H9 (cell line): ENCODE measurements at regions not wholly inside any gene's neighbourhood (a gene's known extent, or its start where the extent isn't known, plus 50 kb on each side); places are given as distances from the start of the nearest gene placed in this dataset.

Experiments used
- DNase-seq: peaks from one replicate; pipeline ENCODE4 v3.0.0-alpha.2; 2017
- H2AFZ ChIP-seq: one replicate; pipeline ENCODE4 v1.6.1; 2013; ENCODE audit warnings: mild to moderate bottlenecking, low read length, control low read depth, moderate library complexity
- H2AK5ac ChIP-seq: 2 replicates; pipeline ENCODE4 v1.6.1; 2013; ENCODE audit warnings: low read length, control low read depth, mixed read lengths; ENCODE audit not compliant: insufficient read length
- H2BK120ac ChIP-seq: one replicate; pipeline ENCODE4 v1.6.1; 2013; ENCODE audit warnings: low read depth, mild to moderate bottlenecking, low read length, control low read depth, inconsistent platforms; ENCODE audit not compliant: poor library complexity, severe bottlenecking
- H2BK12ac ChIP-seq: 2 replicates; pipeline ENCODE4 v1.6.1; 2013; ENCODE audit warnings: low read length, control low read depth, mixed read lengths, low read depth; ENCODE audit not compliant: insufficient read length
- H2BK15ac ChIP-seq: 2 replicates; pipeline ENCODE4 v1.6.1; 2013; ENCODE audit warnings: low read depth, low read length, control low read depth
- H2BK20ac ChIP-seq: one replicate; pipeline ENCODE4 v1.6.1; 2013; ENCODE audit warnings: low read depth, mild to moderate bottlenecking, low read length, control low read depth, inconsistent platforms; ENCODE audit not compliant: poor library complexity, severe bottlenecking
- H2BK5ac ChIP-seq: 2 replicates; pipeline ENCODE4 v1.6.1; 2013; ENCODE audit warnings: low read length, control low read depth, mixed read lengths; ENCODE audit not compliant: insufficient read length
- H3K14ac ChIP-seq: 2 replicates; pipeline ENCODE4 v1.6.1; 2013; ENCODE audit warnings: low read length, control low read depth; ENCODE audit not compliant: insufficient read depth
- H3K18ac ChIP-seq: 2 replicates; pipeline ENCODE4 v1.6.1; 2013; ENCODE audit warnings: low read depth, mild to moderate bottlenecking, mixed read lengths, low read length, control low read depth; ENCODE audit not compliant: insufficient read length
- H3K23ac ChIP-seq: 2 replicates; pipeline ENCODE4 v1.6.1; 2013; ENCODE audit warnings: low read length, control low read depth, mixed read lengths, low read depth; ENCODE audit not compliant: insufficient read length
- H3K23me2 ChIP-seq: 2 replicates; pipeline ENCODE4 v1.6.1; 2013; ENCODE audit warnings: low read depth, mild to moderate bottlenecking, mixed read lengths, low read length, control low read depth; ENCODE audit not compliant: insufficient read length, poor library complexity, severe bottlenecking
- H3K27ac ChIP-seq: 2 replicates; pipeline ENCODE4 v1.5.1; 2013; ENCODE audit warnings: low read length, control low read depth, mixed read lengths, low read depth; ENCODE audit not compliant: insufficient read length
- H3K27me3 ChIP-seq: 2 replicates; pipeline ENCODE4 v1.6.1; 2013; ENCODE audit warnings: low read length, control low read depth, inconsistent platforms; ENCODE audit not compliant: insufficient read depth
- H3K4ac ChIP-seq: 2 replicates; pipeline ENCODE4 v1.6.1; 2013; ENCODE audit warnings: low read depth, mild to moderate bottlenecking, control low read depth, inconsistent platforms, low read length, moderate library complexity
- H3K4me1 ChIP-seq: 2 replicates; pipeline ENCODE4 v1.6.1; 2013; ENCODE audit warnings: low read length, control low read depth, inconsistent platforms; ENCODE audit not compliant: insufficient read depth
- H3K4me2 ChIP-seq: 2 replicates; pipeline ENCODE4 v1.6.1; 2013; ENCODE audit warnings: low read length, control low read depth, mixed read lengths; ENCODE audit not compliant: insufficient read length, insufficient read depth
- H3K56ac ChIP-seq: 2 replicates; pipeline ENCODE4 v1.6.1; 2013; ENCODE audit warnings: low read depth, mild to moderate bottlenecking, mixed read lengths, low read length, control low read depth; ENCODE audit not compliant: insufficient read length
- H3K79me1 ChIP-seq: 2 replicates; pipeline ENCODE4 v1.6.1; 2013; ENCODE audit warnings: low read depth, mild to moderate bottlenecking, moderate library complexity, low read length, control low read depth, inconsistent platforms; ENCODE audit not compliant: insufficient read depth, poor library complexity, severe bottlenecking
- H3K79me2 ChIP-seq: 2 replicates; pipeline ENCODE4 v1.6.1; 2013; ENCODE audit warnings: low read length, control low read depth, inconsistent platforms; ENCODE audit not compliant: insufficient read depth
- H3K9ac ChIP-seq: 2 replicates; pipeline ENCODE4 v1.6.1; 2013; ENCODE audit warnings: low read length, control low read depth, mixed read lengths; ENCODE audit not compliant: insufficient read length; ENCODE audit errors: extremely low read depth
- H3K9me3 ChIP-seq: one replicate; pipeline ENCODE4 v1.6.1; 2013; ENCODE audit warnings: low read depth, low read length, inconsistent platforms; ENCODE audit not compliant: control insufficient read depth
- H3T11ph ChIP-seq: one replicate; pipeline ENCODE4 v1.6.1; 2013; ENCODE audit warnings: mild to moderate bottlenecking, low read length, control low read depth, inconsistent platforms
- H4K20me1 ChIP-seq: one replicate; pipeline ENCODE4 v1.6.1; 2013; ENCODE audit not compliant: control insufficient read depth, insufficient read length, insufficient read depth
- H4K5ac ChIP-seq: 2 replicates; pipeline ENCODE4 v1.6.1; 2013; ENCODE audit warnings: low read depth, mild to moderate bottlenecking, mixed read lengths, low read length, control low read depth; ENCODE audit not compliant: insufficient read length
- H4K8ac ChIP-seq: replicated peaks from 2 replicates; pipeline ENCODE4 v1.6.1; 2013; ENCODE audit warnings: low read length, control low read depth, mixed read lengths, low read depth; ENCODE audit not compliant: insufficient read length
- H4K91ac ChIP-seq: 2 replicates; pipeline ENCODE4 v1.6.1; 2013; ENCODE audit warnings: low read depth, mild to moderate bottlenecking, moderate library complexity, mixed read lengths, low read length, control low read depth; ENCODE audit not compliant: insufficient read length
- H3K27ac Mint-ChIP-seq, 3 experiments: 2 replicates in 2 of 3; 3 replicates in 1 of 3; pipeline ENCODE4 v1.8.0; 2020 to 2021; ENCODE audit warnings: mixed read lengths in 3 of 3, mild to moderate bottlenecking in 1 of 3, moderate library complexity in 1 of 3
- H3K27me3 Mint-ChIP-seq: 2 replicates; pipeline ENCODE4 v1.8.0; 2021; ENCODE audit warnings: low read depth, mild to moderate bottlenecking, moderate library complexity, mixed read lengths
- H3K36me3 Mint-ChIP-seq, 3 experiments: 2 replicates in 2 of 3; 3 replicates in 1 of 3; pipeline ENCODE4 v1.8.0; 2020 to 2021; ENCODE audit warnings: low read depth in 3 of 3, mixed read lengths in 3 of 3; ENCODE audit not compliant: insufficient read depth in 1 of 3
- H3K4me1 Mint-ChIP-seq, 2 experiments: 2 replicates each; pipeline ENCODE4 v1.8.0; 2020; ENCODE audit warnings: mixed read lengths in 2 of 2
- H3K4me3 Mint-ChIP-seq, 2 experiments: 2 replicates in 1 of 2; 3 replicates in 1 of 2; pipeline ENCODE4 v1.8.0; 2020 to 2021; ENCODE audit warnings: mild to moderate bottlenecking in 2 of 2, mixed read lengths in 2 of 2, moderate library complexity in 1 of 2
- H3K9me3 Mint-ChIP-seq, 2 experiments: 2 replicates in 1 of 2; 3 replicates in 1 of 2; pipeline ENCODE4 v1.8.0; 2020; ENCODE audit warnings: mild to moderate bottlenecking in 2 of 2, mixed read lengths in 2 of 2, moderate library complexity in 1 of 2
- CTCF ChIP-seq: fragments of 200-600 bp; sonication (generic); conservative IDR thresholded peaks from 3 replicates; pipeline ENCODE4 v1.8.0; 2021; ENCODE audit warnings: antibody characterized with exemption, mild to moderate bottlenecking
- WGBS: extraction: QIAGEN DNeasy Blood & Tissue Kit; methylation state at CpG from one replicate; pipeline ENCODE4 v1.1.7; 2013; ENCODE audit warnings: missing lambda C conversion rate, low lambda C conversion rate, mixed read lengths; ENCODE audit not compliant: insufficient read length; ENCODE audit errors: extremely low coverage; 5-methylcytosine and 5-hydroxymethylcytosine counted together

- no peaks in the 10 kb centered on the region for H3K23me2 ChIP-seq
- no peak overlapping the region for H3K4me2 ChIP-seq
- Mint-ChIP-seq H3K4me3 (no peak overlapping the region), H3K27me3 (no peaks in the 10 kb centered on the region), H3K36me3 (no peaks in the 10 kb centered on the region), H3K4me1 (peaks cover 14 to 19% of the 10 kb centered on the region in 2 experiments), H3K27ac (no peak overlapping the region), H3K9me3 (no peaks in the 10 kb centered on the region; a peak in 1 of 5 replicates)
- no peak overlapping the region for H4K5ac ChIP-seq
- H2AFZ ChIP-seq = no peak overlapping the region
- H3K9ac ChIP-seq = no peak overlapping the region
- H3K56ac ChIP-seq = no peak overlapping the region
- no peaks in the 10 kb centered on the region for H4K20me1 ChIP-seq
- no peak overlapping the region for H3K18ac ChIP-seq
- no peak overlapping the region for H2BK15ac ChIP-seq
- no CpG with 5 or more reads among the region's 6 CpGs for WGBS
- no peak overlapping the region for H2BK5ac ChIP-seq
- no peak overlapping the region for H2BK12ac ChIP-seq
- H3T11ph ChIP-seq = no peak overlapping the region
- no peaks in the 10 kb centered on the region for H3K79me1 ChIP-seq
- H2BK20ac ChIP-seq = no peak overlapping the region
- no peak overlapping the region for H3K14ac ChIP-seq
- TF ChIP-seq CTCF = no peak
- no peak overlapping the region for H3K27ac ChIP-seq
- H3K9me3 ChIP-seq = no peaks in the 10 kb centered on the region
- H4K91ac ChIP-seq = no peak overlapping the region
- H2BK120ac ChIP-seq = no peak overlapping the region
- H3K27me3 ChIP-seq = no peaks in the 10 kb centered on the region
- H3K4me1 ChIP-seq = no peaks in the 10 kb centered on the region
- H3K79me2 ChIP-seq = no peaks in the 10 kb centered on the region
- no peak overlapping the region for H3K4ac ChIP-seq
- no peak overlapping the region for H2AK5ac ChIP-seq
- no peak overlapping the region for H4K8ac ChIP-seq
- no peak overlapping the region for H3K23ac ChIP-seq
- peak; percentile 20 for DNase-seq
Observed at GRCh38 chr1:234551032-234551378, 59.0 kb downstream of the IRF2BP2 start.
